AG10803 (cell line): ENCODE measurements at regions not wholly inside any gene's neighbourhood (a gene's known extent, or its start where the extent isn't known, plus 50 kb on each side); places are given as distances from the start of the nearest gene placed in this dataset.

ENCODE experiments used
- DNase-seq: peaks from one replicate; pipeline ENCODE4 v3.0.0; 2010; ENCODE audit warnings: low read depth
- H3K4me3 ChIP-seq: 2 replicates; pipeline ENCODE4 v1.5.1; 2011; ENCODE audit warnings: mild to moderate bottlenecking, low read length, control low read depth
- CTCF ChIP-seq: conservative IDR thresholded peaks from 2 replicates; pipeline ENCODE4 v1.5.1; 2011; ENCODE audit warnings: mild to moderate bottlenecking, low read length, control low read depth, inconsistent platforms

GRCh38 chr6:4687989-4688947 is 87.9 kb upstream of the CDYL start:
- H3K4me3 ChIP-seq: peak overlapping the region; percentile 11; the same call in 1 of the 2 replicates
- TF ChIP-seq CTCF: 0 out of 2 replicates have a peak, but pooled peaks have one; percentile 2
- peak; percentile 74 for DNase-seq

- DNase-seq: no peak
These were observed 88.6 kb upstream of the CDYL start for GRCh38 chr6:4687656-4687988.

GRCh38 chr6:4682431-4683097 is 93.6 kb upstream of the CDYL start:
- no peak for TF ChIP-seq CTCF
- no peak for DNase-seq
- H3K4me3 ChIP-seq: no peak overlapping the region

More at GRCh38 chr6:4687656-4687988, 88.6 kb upstream of the CDYL start:
- TF ChIP-seq CTCF: no peak
- no peak overlapping the region for H3K4me3 ChIP-seq

GRCh38 chr6:4678506-4679300 is 97.5 kb upstream of the CDYL start:
- DNase-seq: no peak
- no peak overlapping the region for H3K4me3 ChIP-seq
- TF ChIP-seq CTCF: no peak

- H3K4me3 ChIP-seq: no peak overlapping the region
- no peak for DNase-seq
- no peak for TF ChIP-seq CTCF
These were observed 98.5 kb upstream of the CDYL start for GRCh38 chr6:4677751-4678065.

- no peak overlapping the region for H3K4me3 ChIP-seq
- TF ChIP-seq CTCF: no peak
- DNase-seq: no peak
These were observed 99.0 kb upstream of the CDYL start for GRCh38 chr6:4677011-4677750.
